ENCODE measurements at regions not wholly inside any gene's neighbourhood (a gene's known extent, or its start where the extent isn't known, plus 50 kb on each side); places are given as distances from the start of the nearest gene placed in this dataset.

DNA sequence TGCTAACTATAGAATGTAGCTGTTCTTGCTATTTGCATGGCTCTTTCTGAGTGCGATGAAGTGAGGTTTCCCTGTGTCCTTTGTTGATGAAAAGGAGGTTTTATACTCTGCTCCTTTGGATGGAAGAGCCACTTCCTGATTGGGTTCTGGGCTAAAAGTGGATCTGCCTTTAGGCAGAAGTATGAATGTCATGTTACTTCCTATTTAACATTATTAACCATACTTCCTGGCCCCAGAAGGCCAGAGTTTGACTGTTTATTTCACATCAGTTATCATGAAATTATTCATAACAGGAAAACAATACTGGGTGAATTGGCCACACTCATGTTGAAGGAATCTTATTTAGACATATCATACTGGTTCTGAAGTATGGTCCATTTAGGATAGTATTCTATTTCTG lies 386.2 kb downstream of the PCDH7 start:
- TF ChIP-seq, protein P1, sequence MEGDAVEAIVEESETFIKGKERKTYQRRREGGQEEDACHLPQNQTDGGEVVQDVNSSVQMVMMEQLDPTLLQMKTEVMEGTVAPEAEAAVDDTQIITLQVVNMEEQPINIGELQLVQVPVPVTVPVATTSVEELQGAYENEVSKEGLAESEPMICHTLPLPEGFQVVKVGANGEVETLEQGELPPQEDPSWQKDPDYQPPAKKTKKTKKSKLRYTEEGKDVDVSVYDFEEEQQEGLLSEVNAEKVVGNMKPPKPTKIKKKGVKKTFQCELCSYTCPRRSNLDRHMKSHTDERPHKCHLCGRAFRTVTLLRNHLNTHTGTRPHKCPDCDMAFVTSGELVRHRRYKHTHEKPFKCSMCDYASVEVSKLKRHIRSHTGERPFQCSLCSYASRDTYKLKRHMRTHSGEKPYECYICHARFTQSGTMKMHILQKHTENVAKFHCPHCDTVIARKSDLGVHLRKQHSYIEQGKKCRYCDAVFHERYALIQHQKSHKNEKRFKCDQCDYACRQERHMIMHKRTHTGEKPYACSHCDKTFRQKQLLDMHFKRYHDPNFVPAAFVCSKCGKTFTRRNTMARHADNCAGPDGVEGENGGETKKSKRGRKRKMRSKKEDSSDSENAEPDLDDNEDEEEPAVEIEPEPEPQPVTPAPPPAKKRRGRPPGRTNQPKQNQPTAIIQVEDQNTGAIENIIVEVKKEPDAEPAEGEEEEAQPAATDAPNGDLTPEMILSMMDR (IDR thresholded peaks at IDR 0.05 in 2 of 3, conservative IDR thresholded peaks at IDR 0.05 in 1 of 3; ENCODE audit: borderline replicate concordance in 1 of 3, insufficient read depth in 1 of 3, low read depth in 2 of 3, low read length in 2 of 3): no peak
- TF ChIP-seq EZH2phosphoT487 (IDR thresholded peaks at IDR 0.05; ENCODE audit: borderline replicate concordance) (no peak), POLR2A (IDR thresholded peaks at IDR 0.05; ENCODE audit: borderline replicate concordance, extremely low read depth, insufficient read depth, insufficient read length) (no peak), POLR2AphosphoS5 (IDR thresholded peaks at IDR 0.05; ENCODE audit: low read depth, low read length) (no peak), EZH2 (IDR thresholded peaks at IDR 0.05) (no peak), REST (IDR thresholded peaks at IDR 0.05; ENCODE audit: low read depth) (no peak), ZNF274 (IDR thresholded peaks at IDR 0.05; ENCODE audit: low read depth, low read length) (no peak), CBX3 (IDR thresholded peaks at IDR 0.05; ENCODE audit: low read depth) (no peak), ATF3 (IDR thresholded peaks at IDR 0.05) (no peak), SP1 (IDR thresholded peaks at IDR 0.05; ENCODE audit: low read depth) (no peak; the same call in 1 of the 2 replicates), JUND (IDR thresholded peaks at IDR 0.05) (no peak), ZFX (IDR thresholded peaks at IDR 0.05) (no peak), ELF1 (IDR thresholded peaks at IDR 0.05; ENCODE audit: borderline replicate concordance, low read depth) (no peak), RAD21 (IDR thresholded peaks at IDR 0.05; ENCODE audit: low read depth) (no peak)

All from HCT116 (cell line).